WERI-Rb-1 (cell line): ENCODE measurements at regions not wholly inside any gene's neighbourhood (a gene's known extent, or its start where the extent isn't known, plus 50 kb on each side); places are given as distances from the start of the nearest gene placed in this dataset.

Experiments
- DNase-seq: peaks from one replicate; pipeline ENCODE4 v3.0.0-alpha.2; 2020
- H3K27ac ChIP-seq: fragments of 250-450 bp; sonication (Bioruptor Pico); 2 replicates; pipeline ENCODE4 v1.5.1; 2020; ENCODE audit warnings: mild to moderate bottlenecking, moderate library complexity
- H3K27me3 ChIP-seq: fragments of 250-450 bp; sonication (Bioruptor Pico); 2 replicates; pipeline ENCODE4 v1.5.1; 2021; ENCODE audit warnings: mild to moderate bottlenecking, low read depth, moderate library complexity; ENCODE audit not compliant: insufficient read depth, severe bottlenecking
- H3K36me3 ChIP-seq: fragments of 250-450 bp; sonication (Bioruptor Pico); 2 replicates; pipeline ENCODE4 v1.5.1; 2020; ENCODE audit warnings: mild to moderate bottlenecking, moderate library complexity
- H3K4me3 ChIP-seq: 2 replicates; pipeline ENCODE4 v1.5.1; 2011; ENCODE audit warnings: low read depth, mild to moderate bottlenecking, control low read depth, low read length
- H3K9me3 ChIP-seq: fragments of 250-450 bp; sonication (Bioruptor Pico); 2 replicates; pipeline ENCODE4 v1.5.1; 2021; ENCODE audit warnings: mild to moderate bottlenecking, moderate library complexity; ENCODE audit not compliant: severe bottlenecking
- CTCF ChIP-seq: IDR thresholded peaks from 2 replicates; pipeline ENCODE4 v1.5.1; 2011; ENCODE audit warnings: low read depth, mild to moderate bottlenecking, control low read depth, inconsistent platforms, low read length

DNA sequence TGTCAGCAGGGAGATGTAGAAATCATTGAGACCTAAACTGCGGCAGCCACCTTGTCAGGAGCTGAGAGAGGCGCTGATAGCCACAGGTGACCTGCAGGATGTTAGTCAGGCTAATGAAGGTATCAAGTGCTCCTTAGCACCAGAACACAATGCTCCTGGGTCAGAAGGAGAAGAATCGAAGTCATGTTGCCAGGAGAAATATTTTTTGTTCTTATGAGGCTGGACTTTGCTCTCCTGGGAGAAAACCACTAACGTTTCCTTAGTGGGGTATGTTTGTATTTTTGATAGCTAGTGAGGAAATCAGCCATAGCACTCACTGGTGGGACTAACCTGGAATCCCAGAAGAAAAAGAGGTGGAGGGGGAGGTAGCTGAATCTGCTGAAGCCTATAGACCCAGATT is 120.9 kb upstream of the LRFN2 start:
- no peak for DNase-seq
- Histone ChIP-seq H3K36me3 (no peaks in the 10 kb centered on the region), H3K4me3 (no peak overlapping the region), H3K9me3 (peaks cover 2% of the 10 kb centered on the region), H3K27ac (no peak overlapping the region), H3K27me3 (no peaks in the 10 kb centered on the region)
- TF ChIP-seq CTCF = no peak

DNA sequence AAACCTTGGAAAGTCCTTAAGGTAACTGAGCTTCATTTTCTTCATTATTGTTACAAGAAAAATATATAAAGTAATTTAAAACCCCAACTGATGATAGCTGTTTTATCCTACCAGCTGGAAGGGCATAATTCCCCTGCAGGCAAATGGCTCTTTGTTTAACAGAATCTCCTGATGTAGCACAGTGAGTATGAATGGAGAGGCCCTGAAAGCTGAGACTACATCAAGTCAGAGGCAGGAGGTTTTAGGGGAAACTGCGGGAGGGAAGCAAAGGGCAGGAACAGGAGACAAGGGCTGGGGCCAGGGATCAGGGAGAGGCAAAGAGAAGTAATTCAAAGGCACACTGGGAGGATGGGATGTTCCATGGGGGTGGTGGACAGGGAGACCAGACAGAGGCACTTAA is 119.0 kb upstream of the LRFN2 start:
- DNase-seq = no peak
- Histone ChIP-seq H3K27ac (peak overlapping the region; percentile 68), H3K27me3 (no peaks in the 10 kb centered on the region), H3K9me3 (peaks cover 8% of the 10 kb centered on the region), H3K4me3 (no peak overlapping the region), H3K36me3 (no peaks in the 10 kb centered on the region)
- TF ChIP-seq CTCF = no peak

- no peak for TF ChIP-seq CTCF
- Histone ChIP-seq H3K27me3 (no peaks in the 10 kb centered on the region), H3K27ac (0 out of 2 replicates have a peak overlapping the region, but pooled peaks have one; percentile 68)
Observed at GRCh38 chr6:40705354-40705753, 118.2 kb upstream of the LRFN2 start.

DNA sequence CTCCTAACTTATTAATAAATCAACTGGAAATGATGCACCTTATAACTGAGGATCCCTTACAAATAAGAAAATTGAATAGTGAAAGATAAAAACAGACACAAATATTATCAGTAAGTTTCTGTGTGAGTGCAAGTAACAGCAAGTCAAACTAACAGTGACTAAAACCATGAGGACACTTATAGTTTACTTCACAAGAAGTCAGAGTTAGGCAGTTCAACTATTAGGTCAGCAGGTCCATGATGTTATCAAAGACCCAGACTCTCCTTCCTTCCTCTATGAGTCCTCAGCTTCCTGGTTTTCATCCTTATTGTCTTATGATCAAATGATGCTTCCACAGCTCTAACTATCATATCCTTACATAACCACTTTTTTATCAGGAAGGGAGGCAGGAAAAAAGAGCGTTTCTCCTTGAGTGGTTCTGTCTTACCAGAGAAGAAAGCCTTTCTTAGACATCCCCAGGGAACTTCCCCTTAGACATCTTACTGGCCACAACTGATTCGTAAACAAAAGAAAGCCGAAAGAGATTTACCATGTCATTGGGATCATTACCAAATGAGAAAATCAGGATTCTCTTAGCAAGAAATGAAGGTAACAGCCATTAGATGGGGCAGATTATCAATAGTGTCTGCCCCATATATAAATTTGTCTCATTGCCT is 114.3 kb upstream of the LRFN2 start:
- no peak for DNase-seq
- H3K27ac ChIP-seq = no peak overlapping the region
- no peaks in the 10 kb centered on the region for H3K36me3 ChIP-seq
- peaks cover 6% of the 10 kb centered on the region for H3K9me3 ChIP-seq
- no peak overlapping the region for H3K4me3 ChIP-seq
- no peaks in the 10 kb centered on the region for H3K27me3 ChIP-seq
- no peak for TF ChIP-seq CTCF

More at GRCh38 chr6:40705354-40705753, 118.2 kb upstream of the LRFN2 start:
- DNase-seq = no peak
- Histone ChIP-seq H3K9me3 (peaks cover 8% of the 10 kb centered on the region), H3K36me3 (no peaks in the 10 kb centered on the region), H3K4me3 (no peak overlapping the region)

DNA sequence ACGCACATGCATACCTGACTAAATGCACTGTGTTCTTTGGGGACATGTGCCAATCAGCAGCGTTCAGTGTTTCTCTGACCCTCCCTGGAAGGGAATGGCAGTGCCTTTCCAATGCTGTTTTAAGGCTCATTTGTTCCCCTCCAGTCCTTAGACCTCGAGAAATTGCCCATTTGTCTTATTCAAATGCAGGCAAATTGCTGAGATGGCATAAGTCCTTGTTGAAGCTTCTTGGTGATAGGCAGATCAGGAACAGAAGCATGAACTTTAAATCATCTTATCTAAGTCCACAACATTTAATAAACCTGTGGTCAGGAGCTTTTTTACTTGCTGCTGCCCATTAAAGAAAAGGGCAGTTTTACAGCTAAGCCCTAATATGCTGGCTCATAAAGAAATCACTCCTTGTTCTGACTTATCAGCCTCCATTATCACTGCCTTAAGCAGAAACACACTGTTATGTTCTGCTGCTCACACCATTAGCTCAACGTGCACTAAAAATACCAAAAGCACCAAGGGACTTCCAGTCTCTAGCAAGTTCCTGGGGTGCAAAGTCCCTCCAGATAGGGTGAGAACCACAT is 112.9 kb upstream of the LRFN2 start:
- Histone ChIP-seq H3K27ac (no peak overlapping the region), H3K4me3 (no peak overlapping the region), H3K36me3 (no peaks in the 10 kb centered on the region), H3K9me3 (peaks cover 6% of the 10 kb centered on the region), H3K27me3 (no peaks in the 10 kb centered on the region)
- no peak for DNase-seq
- no peak for TF ChIP-seq CTCF
